Testis (tissue), 2 donors: ENCODE measurements at regions not wholly inside any gene's neighbourhood (a gene's known extent, or its start where the extent isn't known, plus 50 kb on each side); places are given as distances from the start of the nearest gene placed in this dataset.

Experiments used
- DNase-seq: peaks from one replicate; pipeline ENCODE4 v3.0.0-alpha.2; 2019
- H3K27ac ChIP-seq, 2 donors: fragments of 200-600 bp; sonication (generic); one replicate each; pipeline ENCODE4 v1.5.1; 2019
- H3K27me3 ChIP-seq: fragments of 200-600 bp; sonication (generic); one replicate; pipeline ENCODE4 v1.5.1; 2019
- H3K36me3 ChIP-seq: fragments of 200-600 bp; sonication (generic); one replicate; pipeline ENCODE4 v1.5.1; 2017; ENCODE audit warnings: low read depth; ENCODE audit errors: missing control alignments
- H3K4me1 ChIP-seq: fragments of 200-600 bp; sonication (generic); one replicate; pipeline ENCODE4 v1.5.1; 2019
- H3K4me3 ChIP-seq, 2 donors: fragments of 200-600 bp; sonication (generic); one replicate each; pipeline ENCODE4 v1.5.1; 2017 to 2019
- H3K9me3 ChIP-seq: fragments of 200-600 bp; sonication (generic); one replicate; pipeline ENCODE4 v1.5.1; 2017
- POLR2A ChIP-seq: fragments of 450-650 bp; IDR thresholded peaks from one replicate; pipeline ENCODE4 v1.6.1; 2017; ENCODE audit warnings: antibody characterized with exemption, mild to moderate bottlenecking, moderate library complexity
- WGBS, 2 donors: methylation state at CpG; one replicate each; pipeline ENCODE4 v1.1.5; 2018; 5-methylcytosine and 5-hydroxymethylcytosine counted together
- intact Hi-C: fragments of 100-400 bp; cut with DNase I; formaldehyde crosslinking; loops from one replicate; pipeline ENCODE4 v1.15.1; 2023; ENCODE audit warnings: low total_unique reads
- TF ChIP-seq, protein P1 (sequence below), 3 experiments: fragments of 450-650 bp in 2 of 3; fragments of 200-600 bp in 1 of 3; sonication (generic) in 1 of 3; IDR thresholded peaks; one replicate each; pipeline ENCODE4 v1.5.1; 2016 to 2019; ENCODE audit warnings: antibody characterized with exemption in 3 of 3, mild to moderate bottlenecking in 2 of 3, moderate library complexity in 1 of 3

DNA sequence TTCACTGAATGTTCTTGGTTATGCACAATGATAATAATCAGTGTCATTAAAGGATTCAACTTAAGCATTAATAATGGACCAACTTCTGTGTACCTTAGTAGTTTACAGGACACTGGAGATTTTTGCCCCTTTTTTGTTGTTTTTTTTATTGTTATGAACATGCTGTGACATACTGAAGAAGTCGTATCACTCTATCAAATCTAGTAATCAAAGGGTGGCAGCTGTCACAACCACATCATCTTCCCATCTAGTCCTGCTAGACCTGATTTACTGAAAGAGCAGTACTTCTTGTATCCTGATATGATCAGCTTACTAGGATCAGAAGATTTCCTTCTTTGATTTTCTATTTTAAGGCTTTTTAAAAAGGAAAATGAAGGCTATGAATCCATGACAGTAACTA lies 504.6 kb upstream of the CELF2 start:
- Histone ChIP-seq H3K4me1 (no peaks in the 10 kb centered on the region), H3K27ac (no peak overlapping the region), H3K36me3 (no peaks in the 10 kb centered on the region), H3K27me3 (no peaks in the 10 kb centered on the region), H3K9me3 (no peaks in the 10 kb centered on the region), H3K4me3 (no peak overlapping the region)
- WGBS, 2 donors, result 76 to 93% methylated on average over 1 of the region's 1 CpG
- no peak for DNase-seq
- TF ChIP-seq, protein P1, sequence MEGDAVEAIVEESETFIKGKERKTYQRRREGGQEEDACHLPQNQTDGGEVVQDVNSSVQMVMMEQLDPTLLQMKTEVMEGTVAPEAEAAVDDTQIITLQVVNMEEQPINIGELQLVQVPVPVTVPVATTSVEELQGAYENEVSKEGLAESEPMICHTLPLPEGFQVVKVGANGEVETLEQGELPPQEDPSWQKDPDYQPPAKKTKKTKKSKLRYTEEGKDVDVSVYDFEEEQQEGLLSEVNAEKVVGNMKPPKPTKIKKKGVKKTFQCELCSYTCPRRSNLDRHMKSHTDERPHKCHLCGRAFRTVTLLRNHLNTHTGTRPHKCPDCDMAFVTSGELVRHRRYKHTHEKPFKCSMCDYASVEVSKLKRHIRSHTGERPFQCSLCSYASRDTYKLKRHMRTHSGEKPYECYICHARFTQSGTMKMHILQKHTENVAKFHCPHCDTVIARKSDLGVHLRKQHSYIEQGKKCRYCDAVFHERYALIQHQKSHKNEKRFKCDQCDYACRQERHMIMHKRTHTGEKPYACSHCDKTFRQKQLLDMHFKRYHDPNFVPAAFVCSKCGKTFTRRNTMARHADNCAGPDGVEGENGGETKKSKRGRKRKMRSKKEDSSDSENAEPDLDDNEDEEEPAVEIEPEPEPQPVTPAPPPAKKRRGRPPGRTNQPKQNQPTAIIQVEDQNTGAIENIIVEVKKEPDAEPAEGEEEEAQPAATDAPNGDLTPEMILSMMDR (IDR thresholded peaks at IDR 0.05), result no peak
- no peak for TF ChIP-seq POLR2A
- intact Hi-C loops, result no loop called here

- Histone ChIP-seq H3K4me3 (no peak overlapping the region), H3K4me1 (no peaks in the 10 kb centered on the region), H3K27ac (no peak overlapping the region), H3K9me3 (no peaks in the 10 kb centered on the region), H3K36me3 (no peaks in the 10 kb centered on the region), H3K27me3 (no peaks in the 10 kb centered on the region)
- TF ChIP-seq POLR2A, result no peak
- TF ChIP-seq, protein P1 (IDR thresholded peaks at IDR 0.05), result no peak
- no peak for DNase-seq
- WGBS, 2 donors, result 84 to 92% methylated on average over 4 of the region's 4 CpGs
- intact Hi-C loops, result no loop called here
These were observed 503.8 kb upstream of the CELF2 start for GRCh38 chr10:10513898-10514297.

GRCh38 chr10:10514797-10515196 lies 502.9 kb upstream of the CELF2 start:
- Histone ChIP-seq H3K36me3 (no peaks in the 10 kb centered on the region), H3K4me1 (no peaks in the 10 kb centered on the region), H3K27ac (no peak overlapping the region), H3K4me3 (no peak overlapping the region), H3K27me3 (no peaks in the 10 kb centered on the region), H3K9me3 (no peaks in the 10 kb centered on the region)
- 88 to 94% methylated on average over 3 of the region's 3 CpGs for WGBS, 2 donors
- intact Hi-C loops, result no loop called here
- no peak for TF ChIP-seq POLR2A
- TF ChIP-seq, protein P1 (IDR thresholded peaks at IDR 0.05), result no peak
- no peak for DNase-seq

DNA sequence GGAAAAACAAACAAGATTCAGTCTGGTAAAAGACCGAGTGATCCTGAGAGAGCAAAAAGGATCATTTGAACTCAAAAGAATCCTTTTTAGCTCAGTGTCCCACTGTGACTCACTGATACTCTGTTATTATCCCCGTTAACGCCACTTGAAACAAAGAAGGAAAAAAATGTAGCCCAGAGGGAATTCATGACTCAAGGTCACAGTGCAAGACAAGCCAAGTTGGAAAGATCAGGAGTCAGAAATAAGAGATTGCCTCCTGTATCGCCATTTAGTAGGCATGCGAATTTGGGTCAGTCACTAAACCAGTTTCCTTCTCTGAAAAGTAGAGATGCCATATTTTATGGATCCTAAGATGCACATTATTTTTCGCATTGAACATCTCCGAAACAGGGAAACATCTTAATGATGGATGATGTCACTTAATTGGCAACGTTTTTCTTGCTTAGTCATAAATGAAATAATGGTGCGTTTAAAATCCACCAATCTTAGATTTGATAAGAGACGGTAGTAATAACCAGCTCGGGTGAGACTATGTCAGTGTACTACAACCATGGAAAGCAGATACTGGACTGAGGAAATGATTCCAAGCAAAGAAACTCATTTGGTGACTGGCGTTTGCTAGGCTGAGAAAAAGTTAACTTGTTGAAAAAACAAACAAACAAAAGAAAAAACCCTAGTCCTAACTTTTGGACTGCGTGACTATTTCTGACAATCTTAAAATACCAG lies 502.0 kb upstream of the CELF2 start:
- TF ChIP-seq, protein P1 (IDR thresholded peaks at IDR 0.05), result no peak
- TF ChIP-seq POLR2A, result no peak
- H3K27ac ChIP-seq, result no peak overlapping the region
- no peaks in the 10 kb centered on the region for H3K36me3 ChIP-seq
- WGBS, 2 donors, result 44 to 52% methylated on average over 13 of the region's 13 CpGs
- intact Hi-C loops, result no loop called here
- H3K9me3 ChIP-seq, result no peaks in the 10 kb centered on the region
- no peak overlapping the region for H3K4me3 ChIP-seq
- H3K27me3 ChIP-seq, result no peaks in the 10 kb centered on the region
- no peaks in the 10 kb centered on the region for H3K4me1 ChIP-seq
- no peak for DNase-seq
